IPS DF 6.9 (cell line): ENCODE measurements at regions not wholly inside any gene's neighbourhood (a gene's known extent, or its start where the extent isn't known, plus 50 kb on each side); places are given as distances from the start of the nearest gene placed in this dataset.

ENCODE experiments used
- DNase-seq: peaks from one replicate; pipeline ENCODE4 v3.0.0-alpha.2; 2013; ENCODE audit warnings: low read depth, low spot score
- H3K27ac ChIP-seq: one replicate; pipeline ENCODE4 v1.5.1; 2013; ENCODE audit warnings: low read length, control low read depth
- H3K27me3 ChIP-seq: 2 replicates; pipeline ENCODE4 v1.6.1; 2013; ENCODE audit warnings: mild to moderate bottlenecking, low read length; ENCODE audit not compliant: control insufficient read depth, insufficient read depth
- H3K36me3 ChIP-seq: 2 replicates; pipeline ENCODE4 v1.6.1; 2013; ENCODE audit warnings: low read length; ENCODE audit not compliant: control insufficient read depth, insufficient read depth
- H3K4me1 ChIP-seq: 2 replicates; pipeline ENCODE4 v1.6.1; 2013; ENCODE audit warnings: low read length; ENCODE audit not compliant: control insufficient read depth, insufficient read depth
- H3K4me3 ChIP-seq: 2 replicates; pipeline ENCODE4 v1.5.1; 2013; ENCODE audit warnings: mild to moderate bottlenecking, low read length
- H3K9me3 ChIP-seq: 2 replicates; pipeline ENCODE4 v1.6.1; 2013; ENCODE audit warnings: low read length, inconsistent platforms; ENCODE audit not compliant: control insufficient read depth, insufficient read depth
- WGBS: extraction: QIAGEN DNeasy Blood & Tissue Kit; methylation state at CpG from one replicate; pipeline ENCODE4 v1.1.7; 2013; ENCODE audit warnings: mixed read lengths, missing lambda C conversion rate; ENCODE audit not compliant: insufficient read length, insufficient coverage; 5-methylcytosine and 5-hydroxymethylcytosine counted together

GRCh38 chr2:173854840-173855239, 110.3 kb downstream of the SP3 start:
- no peak overlapping the region for H3K27ac ChIP-seq
- H3K4me1 ChIP-seq = no peaks in the 10 kb centered on the region
- DNase-seq = no peak
- WGBS = no CpG with 5 or more reads among the region's 5 CpGs
- no peak overlapping the region for H3K4me3 ChIP-seq
- no peaks in the 10 kb centered on the region for H3K36me3 ChIP-seq
- no peaks in the 10 kb centered on the region; the same call in 1 of the 2 replicates for H3K9me3 ChIP-seq
- no peaks in the 10 kb centered on the region; the same call in 1 of the 2 replicates for H3K27me3 ChIP-seq

DNA sequence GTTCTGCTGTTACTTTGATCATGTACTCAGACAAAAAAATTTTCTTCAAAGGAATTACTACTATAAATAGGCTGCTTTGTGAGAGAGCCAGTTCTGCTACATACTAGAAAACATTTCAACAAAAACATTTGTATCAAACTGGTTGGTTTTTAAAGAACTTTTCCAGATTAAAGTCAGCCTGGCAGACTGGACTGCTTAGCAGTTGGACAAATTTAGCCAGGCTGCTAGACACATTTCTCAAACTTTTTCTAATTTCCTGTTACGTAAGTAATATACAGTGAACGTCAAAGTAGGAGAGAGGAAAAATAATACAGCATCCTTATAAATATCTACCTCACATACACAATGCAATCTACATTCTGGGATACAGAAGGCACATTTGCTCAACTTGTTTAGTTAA, 109.5 kb downstream of the SP3 start:
- H3K27ac ChIP-seq = no peak overlapping the region
- DNase-seq = no peak
- no peaks in the 10 kb centered on the region for H3K36me3 ChIP-seq
- no peaks in the 10 kb centered on the region; the same call in 1 of the 2 replicates for H3K9me3 ChIP-seq
- no peaks in the 10 kb centered on the region; the same call in 1 of the 2 replicates for H3K27me3 ChIP-seq
- no peak overlapping the region for H3K4me3 ChIP-seq
- WGBS = no CpG with 5 or more reads among the region's 2 CpGs
- no peaks in the 10 kb centered on the region for H3K4me1 ChIP-seq
